HL-60 (cell line): ENCODE measurements at regions not wholly inside any gene's neighbourhood (a gene's known extent, or its start where the extent isn't known, plus 50 kb on each side); places are given as distances from the start of the nearest gene placed in this dataset.

Experiments used
- DNase-seq, 2 experiments: peaks; one replicate each; pipeline ENCODE4 v3.0.0-alpha.2; 2010 to 2020; ENCODE audit warnings: low read depth in 1 of 2, low spot score in 1 of 2
- H3K27ac ChIP-seq: fragments of 250-450 bp; sonication (Bioruptor Pico); replicated peaks from 2 replicates; pipeline ENCODE4 v1.5.1; 2020; ENCODE audit warnings: mild to moderate bottlenecking, moderate library complexity
- H3K27me3 ChIP-seq: fragments of 250-450 bp; sonication (Bioruptor Pico); 2 replicates; pipeline ENCODE4 v1.5.1; 2021; ENCODE audit warnings: mild to moderate bottlenecking, moderate library complexity; ENCODE audit not compliant: insufficient read depth, poor library complexity, severe bottlenecking
- H3K4me3 ChIP-seq: replicated peaks from 2 replicates; pipeline ENCODE4 v1.5.1; 2011; ENCODE audit warnings: mild to moderate bottlenecking, control low read depth, low read length; ENCODE audit not compliant: insufficient read depth
- GABPA ChIP-seq: IDR thresholded peaks from 2 replicates; pipeline ENCODE4 v1.6.1; 2012; ENCODE audit warnings: low read depth
- POLR2AphosphoS5 ChIP-seq: IDR thresholded peaks from 2 replicates; pipeline ENCODE4 v1.6.1; 2012; ENCODE audit warnings: low read depth
- SPI1 ChIP-seq: IDR thresholded peaks from 2 replicates; pipeline ENCODE4 v1.6.1; 2012; ENCODE audit warnings: low read depth, mild to moderate bottlenecking, borderline replicate concordance
- TF ChIP-seq, protein P1 (sequence below): IDR thresholded peaks from 2 replicates; pipeline ENCODE4 v1.6.1; 2012; ENCODE audit warnings: low read depth; ENCODE audit not compliant: insufficient replicate concordance
- TF ChIP-seq, protein P2 (sequence below): IDR thresholded peaks from one replicate; pipeline ENCODE4 v1.5.1; 2011; ENCODE audit warnings: low read length, control low read depth, inconsistent platforms; ENCODE audit not compliant: insufficient read depth

DNA sequence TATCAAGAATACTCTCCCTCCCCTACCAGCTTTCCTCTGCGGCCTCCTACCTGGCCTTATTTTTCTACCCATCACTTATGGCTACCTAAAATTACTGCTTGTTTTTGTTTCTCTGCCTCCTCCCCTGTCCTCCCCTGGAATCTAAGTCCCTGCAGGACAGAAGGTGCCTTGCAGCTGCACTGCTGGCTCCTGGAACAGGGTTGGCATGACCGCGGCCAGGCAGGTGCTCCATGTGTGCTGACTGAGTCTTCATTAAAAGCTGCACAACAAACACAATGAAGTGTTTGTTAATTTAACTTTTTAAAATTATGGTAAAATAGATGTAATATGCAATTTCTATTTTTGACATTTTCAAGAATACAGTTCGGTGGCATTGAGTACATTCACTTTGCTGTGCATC, 171.9 kb upstream of the FHL2 start:
- no peak overlapping the region for H3K4me3 ChIP-seq
- DNase-seq = no peak
- no peak overlapping the region for H3K27ac ChIP-seq
- no peak for TF ChIP-seq GABPA
- TF ChIP-seq, protein P1, sequence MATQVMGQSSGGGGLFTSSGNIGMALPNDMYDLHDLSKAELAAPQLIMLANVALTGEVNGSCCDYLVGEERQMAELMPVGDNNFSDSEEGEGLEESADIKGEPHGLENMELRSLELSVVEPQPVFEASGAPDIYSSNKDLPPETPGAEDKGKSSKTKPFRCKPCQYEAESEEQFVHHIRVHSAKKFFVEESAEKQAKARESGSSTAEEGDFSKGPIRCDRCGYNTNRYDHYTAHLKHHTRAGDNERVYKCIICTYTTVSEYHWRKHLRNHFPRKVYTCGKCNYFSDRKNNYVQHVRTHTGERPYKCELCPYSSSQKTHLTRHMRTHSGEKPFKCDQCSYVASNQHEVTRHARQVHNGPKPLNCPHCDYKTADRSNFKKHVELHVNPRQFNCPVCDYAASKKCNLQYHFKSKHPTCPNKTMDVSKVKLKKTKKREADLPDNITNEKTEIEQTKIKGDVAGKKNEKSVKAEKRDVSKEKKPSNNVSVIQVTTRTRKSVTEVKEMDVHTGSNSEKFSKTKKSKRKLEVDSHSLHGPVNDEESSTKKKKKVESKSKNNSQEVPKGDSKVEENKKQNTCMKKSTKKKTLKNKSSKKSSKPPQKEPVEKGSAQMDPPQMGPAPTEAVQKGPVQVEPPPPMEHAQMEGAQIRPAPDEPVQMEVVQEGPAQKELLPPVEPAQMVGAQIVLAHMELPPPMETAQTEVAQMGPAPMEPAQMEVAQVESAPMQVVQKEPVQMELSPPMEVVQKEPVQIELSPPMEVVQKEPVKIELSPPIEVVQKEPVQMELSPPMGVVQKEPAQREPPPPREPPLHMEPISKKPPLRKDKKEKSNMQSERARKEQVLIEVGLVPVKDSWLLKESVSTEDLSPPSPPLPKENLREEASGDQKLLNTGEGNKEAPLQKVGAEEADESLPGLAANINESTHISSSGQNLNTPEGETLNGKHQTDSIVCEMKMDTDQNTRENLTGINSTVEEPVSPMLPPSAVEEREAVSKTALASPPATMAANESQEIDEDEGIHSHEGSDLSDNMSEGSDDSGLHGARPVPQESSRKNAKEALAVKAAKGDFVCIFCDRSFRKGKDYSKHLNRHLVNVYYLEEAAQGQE = no peak
- no peak for TF ChIP-seq POLR2AphosphoS5
- TF ChIP-seq, protein P2, sequence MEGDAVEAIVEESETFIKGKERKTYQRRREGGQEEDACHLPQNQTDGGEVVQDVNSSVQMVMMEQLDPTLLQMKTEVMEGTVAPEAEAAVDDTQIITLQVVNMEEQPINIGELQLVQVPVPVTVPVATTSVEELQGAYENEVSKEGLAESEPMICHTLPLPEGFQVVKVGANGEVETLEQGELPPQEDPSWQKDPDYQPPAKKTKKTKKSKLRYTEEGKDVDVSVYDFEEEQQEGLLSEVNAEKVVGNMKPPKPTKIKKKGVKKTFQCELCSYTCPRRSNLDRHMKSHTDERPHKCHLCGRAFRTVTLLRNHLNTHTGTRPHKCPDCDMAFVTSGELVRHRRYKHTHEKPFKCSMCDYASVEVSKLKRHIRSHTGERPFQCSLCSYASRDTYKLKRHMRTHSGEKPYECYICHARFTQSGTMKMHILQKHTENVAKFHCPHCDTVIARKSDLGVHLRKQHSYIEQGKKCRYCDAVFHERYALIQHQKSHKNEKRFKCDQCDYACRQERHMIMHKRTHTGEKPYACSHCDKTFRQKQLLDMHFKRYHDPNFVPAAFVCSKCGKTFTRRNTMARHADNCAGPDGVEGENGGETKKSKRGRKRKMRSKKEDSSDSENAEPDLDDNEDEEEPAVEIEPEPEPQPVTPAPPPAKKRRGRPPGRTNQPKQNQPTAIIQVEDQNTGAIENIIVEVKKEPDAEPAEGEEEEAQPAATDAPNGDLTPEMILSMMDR = no peak
- no peak for TF ChIP-seq SPI1
- H3K27me3 ChIP-seq = peaks cover 4% of the 10 kb centered on the region

DNA sequence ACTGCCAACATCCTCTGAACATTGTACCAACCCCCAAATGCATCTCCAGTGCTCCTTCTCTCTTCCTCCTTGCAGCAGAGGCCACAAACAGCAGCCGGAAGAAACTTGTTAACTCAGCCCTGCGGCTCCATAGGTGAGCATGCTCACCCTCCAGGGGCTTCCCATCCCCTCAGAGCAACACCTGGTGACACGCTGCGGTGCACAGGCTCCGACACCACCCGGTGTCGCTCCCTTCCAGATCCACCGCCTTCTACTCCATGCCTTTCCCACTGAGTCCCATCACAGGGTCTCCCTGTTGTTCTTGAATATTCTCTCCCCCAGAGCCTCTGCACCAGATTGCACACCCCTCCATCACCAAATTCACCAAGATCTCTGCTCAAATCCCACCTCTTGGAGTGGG, 171.5 kb upstream of the FHL2 start:
- no peak for DNase-seq
- no peak for TF ChIP-seq POLR2AphosphoS5
- no peak for TF ChIP-seq GABPA
- TF ChIP-seq, protein P1 = no peak
- TF ChIP-seq, protein P2 = no peak
- Histone ChIP-seq H3K27ac (no peak overlapping the region), H3K4me3 (no peak overlapping the region), H3K27me3 (peaks cover 4% of the 10 kb centered on the region)

DNA sequence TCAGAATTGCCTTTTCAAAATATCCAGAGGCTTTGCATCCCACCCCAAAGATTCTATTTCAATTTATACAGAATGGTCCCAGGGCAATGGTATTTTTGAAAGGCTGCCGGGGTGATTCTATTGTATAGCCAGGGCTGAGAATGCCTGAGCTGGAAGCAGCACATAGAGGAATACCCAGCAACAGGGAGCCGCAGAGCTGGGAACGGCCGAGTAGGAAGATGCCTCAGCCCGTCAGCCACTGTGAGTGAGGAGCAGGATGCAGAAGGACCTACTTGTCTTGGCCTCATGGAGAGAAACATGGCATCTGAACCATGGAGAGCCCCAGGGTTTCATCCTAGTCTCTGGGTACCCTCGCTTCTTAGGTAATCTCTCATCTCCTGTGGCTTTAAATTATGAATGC, 170.8 kb upstream of the FHL2 start:
- no peak for DNase-seq
- TF ChIP-seq, protein P2 = no peak
- TF ChIP-seq GABPA = no peak
- TF ChIP-seq, protein P1 = no peak
- TF ChIP-seq POLR2AphosphoS5 = no peak
- no peaks in the 10 kb centered on the region for H3K27me3 ChIP-seq

More for the DNA sequence above, 170.8 kb upstream of the FHL2 start:
- Histone ChIP-seq H3K4me3 (no peak overlapping the region), H3K27ac (no peak overlapping the region)
